ENCODE measurements at regions not wholly inside any gene's neighbourhood (a gene's known extent, or its start where the extent isn't known, plus 50 kb on each side); places are given as distances from the start of the nearest gene placed in this dataset.

GRCh38 chr11:45472716-45473317 lies 186.7 kb upstream of the SYT13 start:
- no peak for DNase-seq

GRCh38 chr11:45471266-45471665 lies 185.1 kb upstream of the SYT13 start:
- DNase-seq, result no peak

GRCh38 chr11:45470794-45471167 lies 184.6 kb upstream of the SYT13 start:
- no peak for DNase-seq

GRCh38 chr11:45470151-45470793 lies 184.1 kb upstream of the SYT13 start:
- DNase-seq, result no peak

GRCh38 chr11:45468267-45468856 lies 182.2 kb upstream of the SYT13 start:
- no peak for DNase-seq

GRCh38 chr11:45463541-45463940 lies 177.4 kb upstream of the SYT13 start:
- DNase-seq, result no peak

- no peak for DNase-seq
These were observed 175.4 kb upstream of the SYT13 start for GRCh38 chr11:45461514-45461913.

- DNase-seq, result no peak
These were observed 173.3 kb upstream of the SYT13 start for GRCh38 chr11:45459491-45459890.

GRCh38 chr11:45458269-45458668 lies 172.1 kb upstream of the SYT13 start:
- DNase-seq, result no peak

- DNase-seq, result no peak
These were observed 171.5 kb upstream of the SYT13 start for GRCh38 chr11:45457649-45458048.

- DNase-seq, result no peak
These were observed 170.5 kb upstream of the SYT13 start for GRCh38 chr11:45456686-45457085.

GRCh38 chr11:45455536-45455935 lies 169.4 kb upstream of the SYT13 start:
- no peak for DNase-seq

GRCh38 chr11:45454917-45455401 lies 168.8 kb upstream of the SYT13 start:
- no peak for DNase-seq

- DNase-seq, result no peak
These were observed 167.6 kb upstream of the SYT13 start for GRCh38 chr11:45453721-45454120.

GRCh38 chr11:45451766-45452440 lies 165.8 kb upstream of the SYT13 start:
- no peak for DNase-seq

GRCh38 chr11:45450189-45450588 lies 164.0 kb upstream of the SYT13 start:
- DNase-seq, result no peak

GRCh38 chr11:45449036-45449601 lies 163.0 kb upstream of the SYT13 start:
- no peak for DNase-seq

GRCh38 chr11:45448561-45448960 lies 162.4 kb upstream of the SYT13 start:
- DNase-seq, result no peak

GRCh38 chr11:45446998-45447397 lies 160.9 kb upstream of the SYT13 start:
- DNase-seq, result no peak

GRCh38 chr11:45446434-45446833 lies 160.3 kb upstream of the SYT13 start:
- no peak for DNase-seq

GRCh38 chr11:45444796-45445195 lies 158.7 kb upstream of the SYT13 start:
- DNase-seq, result no peak

GRCh38 chr11:45440111-45440510 lies 154.0 kb upstream of the SYT13 start:
- no peak for DNase-seq

- no peak for DNase-seq
These were observed 150.8 kb upstream of the SYT13 start for GRCh38 chr11:45436966-45437365.

GRCh38 chr11:45436118-45436517 lies 150.0 kb upstream of the SYT13 start:
- no peak for DNase-seq
